HG03097 (cell line): ENCODE measurements at regions not wholly inside any gene's neighbourhood (a gene's known extent, or its start where the extent isn't known, plus 50 kb on each side); places are given as distances from the start of the nearest gene placed in this dataset.

ENCODE experiments used
- ATAC-seq: cut with Tn5 transposase; IDR thresholded peaks from one replicate; pipeline ENCODE4 v1.9.1; 2021; ENCODE audit not compliant: unreplicated experiment, low FRiP score

DNA sequence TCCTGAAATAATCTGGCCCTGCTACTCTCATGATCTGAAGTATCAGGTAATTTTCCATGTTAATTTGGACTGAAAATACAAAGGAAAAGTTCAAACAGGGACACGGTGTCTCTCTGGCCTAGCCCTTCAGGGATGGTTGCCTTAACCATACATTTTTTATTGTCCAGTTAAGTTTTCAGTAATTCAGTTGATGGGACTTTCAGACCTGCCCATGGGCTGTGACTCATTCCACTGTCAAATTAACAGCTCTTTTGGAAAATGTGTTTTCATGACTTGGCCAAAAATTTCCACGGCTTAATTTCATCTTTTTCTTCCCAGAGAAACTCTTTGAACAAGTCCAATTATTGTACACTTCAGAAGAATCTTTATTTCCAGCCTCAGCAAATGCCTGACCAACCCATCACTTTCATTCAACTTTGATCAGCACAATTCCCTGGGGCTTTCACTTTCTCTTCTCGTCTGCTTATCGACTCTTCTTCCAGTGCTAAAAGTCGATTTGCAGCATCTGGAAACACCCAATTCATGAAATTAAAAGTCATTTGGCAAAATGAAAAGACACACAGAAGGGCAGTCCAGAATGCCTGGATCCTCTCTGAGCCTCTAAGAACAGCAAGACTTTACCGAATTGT lies 293.9 kb downstream of the RAB28 start:
- ATAC-seq: no peak

DNA sequence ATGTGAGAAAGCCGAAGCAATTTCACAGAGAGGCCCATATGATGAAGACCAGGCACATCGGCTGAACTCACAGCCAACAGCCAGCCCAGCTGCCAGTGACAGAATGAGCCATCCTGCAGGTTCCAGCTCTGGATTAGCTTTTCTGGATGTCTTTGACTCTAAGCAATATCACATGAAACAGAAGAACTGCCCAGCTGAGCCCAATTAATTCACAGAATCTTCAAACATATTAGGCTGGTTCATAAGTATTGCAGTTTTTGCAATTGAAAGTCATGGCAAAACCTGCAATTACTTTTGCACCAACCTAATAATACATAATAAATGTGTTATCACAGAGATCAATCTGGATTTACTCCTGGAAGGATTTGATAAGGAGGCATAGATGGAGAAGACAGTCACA lies 299.9 kb downstream of the RAB28 start:
- ATAC-seq: no peak

DNA sequence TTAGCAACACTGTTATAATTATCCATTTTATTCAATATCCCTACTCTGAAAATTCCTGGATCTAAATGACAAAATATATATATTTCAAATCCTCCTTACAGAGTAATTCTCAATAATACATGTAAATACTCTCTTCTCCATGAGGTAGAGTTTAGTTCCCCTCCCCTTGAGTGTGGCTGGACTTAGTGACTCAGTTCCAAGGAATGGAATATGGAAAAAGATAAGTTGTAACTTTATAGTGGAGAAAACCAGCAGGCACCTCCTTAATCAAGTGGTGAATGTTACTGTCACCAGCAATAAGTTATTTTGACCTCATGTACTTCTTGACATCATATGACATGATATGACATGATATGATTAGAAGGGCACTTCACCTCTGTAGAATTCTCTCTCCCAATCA lies 302.0 kb downstream of the RAB28 start:
- ATAC-seq: no peak

DNA sequence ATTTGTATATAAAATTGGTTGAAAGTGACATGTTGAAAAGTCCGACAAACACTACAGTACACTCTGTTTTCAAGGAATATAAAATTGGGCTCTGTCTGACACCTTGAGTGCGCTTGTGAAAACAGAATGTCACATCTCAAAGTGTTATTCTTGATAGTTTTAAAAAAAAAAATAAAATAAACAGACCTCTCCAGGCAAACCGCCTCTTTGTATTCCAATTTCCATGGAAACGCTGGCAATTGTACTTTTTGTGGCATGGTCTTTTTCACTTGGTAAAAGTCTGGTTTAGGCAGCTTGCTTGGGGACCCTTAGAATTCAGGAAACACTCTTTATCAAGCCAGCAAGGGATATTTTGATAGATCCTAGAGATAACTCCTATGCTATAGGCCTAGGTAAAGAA lies 302.5 kb downstream of the RAB28 start:
- no peak for ATAC-seq

DNA sequence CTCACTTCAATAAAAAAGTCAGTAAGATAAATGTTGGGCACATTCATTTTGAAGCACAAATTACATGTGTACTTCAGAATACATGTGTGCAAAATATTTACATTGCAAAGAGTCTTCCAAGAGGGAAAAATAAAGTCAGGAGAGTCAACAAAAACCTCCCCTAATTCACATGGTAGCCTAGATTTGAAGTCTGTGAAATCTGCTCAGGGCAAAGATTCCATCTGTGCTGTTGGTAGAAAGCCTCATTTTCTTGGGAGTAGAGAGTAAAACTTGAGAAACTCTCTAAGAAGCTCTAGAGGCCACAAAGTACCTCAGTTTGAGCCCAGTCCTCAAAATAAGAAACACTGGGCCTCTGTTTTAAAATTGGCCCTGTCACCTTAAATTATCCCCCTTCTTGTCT lies 303.4 kb downstream of the RAB28 start:
- ATAC-seq: no peak

DNA sequence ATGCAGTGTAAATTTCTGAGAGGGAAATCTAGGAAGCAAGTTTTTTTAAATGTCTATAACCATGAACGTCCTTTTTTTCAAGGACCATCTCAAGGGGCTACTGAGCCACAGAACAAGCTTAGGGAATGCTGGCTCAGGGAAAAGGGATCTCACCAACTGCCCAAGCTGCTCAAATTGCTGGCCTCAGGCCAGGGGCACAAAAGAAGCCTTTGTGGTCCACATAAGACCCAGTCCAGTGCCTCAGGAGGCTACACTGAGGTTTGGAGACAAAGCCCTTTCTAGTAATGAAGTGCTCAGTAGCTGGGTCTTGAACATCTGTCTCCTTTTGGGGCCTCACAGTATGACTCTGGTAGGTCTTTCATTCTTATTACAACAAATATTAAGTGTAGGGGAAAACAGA lies 305.5 kb downstream of the RAB28 start:
- no peak for ATAC-seq

DNA sequence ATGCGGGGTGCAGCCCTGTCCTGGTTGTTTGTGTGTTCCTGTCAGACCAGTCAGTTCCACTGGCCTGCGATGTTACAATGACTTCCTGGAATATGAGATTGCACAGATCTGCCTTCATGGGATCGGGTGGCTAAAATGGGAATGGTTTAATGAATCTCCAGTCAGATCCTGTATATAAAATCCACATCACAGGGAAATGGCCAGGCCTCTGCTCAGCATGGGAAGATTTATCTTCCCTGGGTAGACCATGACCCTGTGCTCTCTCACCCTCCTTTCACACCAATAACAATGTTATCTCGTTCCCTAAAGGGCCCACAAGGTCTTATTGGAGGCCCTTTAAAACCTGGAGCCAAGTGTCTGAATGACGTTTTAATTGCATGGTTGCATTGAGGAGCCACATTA lies 307.4 kb downstream of the RAB28 start:
- ATAC-seq: no peak

DNA sequence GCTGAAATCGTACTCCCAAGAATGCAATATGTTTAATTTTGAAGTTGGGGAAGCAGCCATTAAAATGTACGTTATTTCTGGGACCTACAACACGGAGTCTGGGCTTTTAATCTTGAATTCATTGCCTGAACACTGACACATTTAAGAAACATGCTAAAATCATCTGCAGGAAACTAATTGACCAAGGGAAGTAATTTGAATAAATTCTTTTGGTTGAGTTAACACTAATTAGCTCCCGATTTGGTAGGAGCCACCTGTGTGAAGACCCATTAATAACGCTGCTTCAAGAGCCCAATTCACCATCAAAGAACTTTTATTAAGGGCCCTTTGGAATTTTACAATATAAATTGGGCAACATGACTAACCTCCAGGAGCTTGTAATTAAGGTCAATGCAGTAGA lies 309.2 kb downstream of the RAB28 start:
- ATAC-seq: no peak

DNA sequence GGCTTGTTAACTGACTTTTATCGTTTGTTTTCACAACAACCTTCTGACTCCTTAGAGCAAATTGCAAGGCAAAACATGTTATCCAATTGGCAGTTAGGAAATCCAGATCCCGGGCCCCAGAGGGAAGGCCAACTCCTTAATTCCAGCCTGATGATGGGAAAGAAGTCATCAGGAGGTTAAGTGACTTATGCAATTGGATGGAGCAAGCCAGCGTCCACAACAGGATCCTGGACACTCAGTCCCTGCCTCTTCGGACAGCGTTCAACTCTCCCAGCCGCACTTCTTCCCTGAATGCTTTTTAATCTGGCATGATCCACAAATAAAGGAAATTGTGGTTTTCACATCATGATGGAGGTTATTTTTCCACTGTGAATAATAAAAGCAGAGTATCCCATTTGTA lies 310.1 kb downstream of the RAB28 start:
- ATAC-seq: no peak

DNA sequence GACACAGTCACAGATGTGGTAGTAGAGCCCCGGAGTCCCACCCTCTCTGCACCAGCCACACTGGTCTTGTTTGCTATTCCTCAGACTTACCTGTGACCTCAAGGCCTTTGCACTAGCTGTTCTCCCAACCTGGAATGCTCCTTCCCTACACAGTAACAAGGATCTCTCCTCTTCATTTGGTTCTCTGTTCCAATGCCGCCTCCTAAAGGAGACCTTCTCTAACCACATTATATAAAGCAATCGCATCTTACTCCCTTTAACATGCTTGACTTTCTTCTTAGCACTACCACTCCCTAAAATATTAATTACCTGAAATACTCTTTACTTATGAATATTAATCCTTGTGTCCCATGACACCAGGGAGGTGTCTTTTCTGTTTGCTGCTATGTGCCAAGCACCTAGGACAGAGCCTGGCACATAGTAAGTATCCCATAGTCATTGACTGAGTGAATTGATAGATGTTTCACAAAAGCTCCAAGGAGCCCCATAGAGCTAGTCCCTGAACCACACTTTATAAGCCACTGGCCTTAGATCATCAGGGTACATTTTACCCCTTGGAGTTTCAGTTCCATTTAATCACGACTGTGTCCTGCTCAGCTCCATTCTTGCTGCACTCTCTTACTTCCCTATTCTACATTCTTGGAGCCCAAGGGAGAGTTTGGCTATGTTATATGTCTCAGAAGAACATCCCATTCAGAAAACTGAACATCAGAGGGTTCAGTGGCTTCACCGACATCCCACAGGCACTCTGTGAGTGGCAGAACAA lies 312.7 kb downstream of the RAB28 start:
- no peak for ATAC-seq

DNA sequence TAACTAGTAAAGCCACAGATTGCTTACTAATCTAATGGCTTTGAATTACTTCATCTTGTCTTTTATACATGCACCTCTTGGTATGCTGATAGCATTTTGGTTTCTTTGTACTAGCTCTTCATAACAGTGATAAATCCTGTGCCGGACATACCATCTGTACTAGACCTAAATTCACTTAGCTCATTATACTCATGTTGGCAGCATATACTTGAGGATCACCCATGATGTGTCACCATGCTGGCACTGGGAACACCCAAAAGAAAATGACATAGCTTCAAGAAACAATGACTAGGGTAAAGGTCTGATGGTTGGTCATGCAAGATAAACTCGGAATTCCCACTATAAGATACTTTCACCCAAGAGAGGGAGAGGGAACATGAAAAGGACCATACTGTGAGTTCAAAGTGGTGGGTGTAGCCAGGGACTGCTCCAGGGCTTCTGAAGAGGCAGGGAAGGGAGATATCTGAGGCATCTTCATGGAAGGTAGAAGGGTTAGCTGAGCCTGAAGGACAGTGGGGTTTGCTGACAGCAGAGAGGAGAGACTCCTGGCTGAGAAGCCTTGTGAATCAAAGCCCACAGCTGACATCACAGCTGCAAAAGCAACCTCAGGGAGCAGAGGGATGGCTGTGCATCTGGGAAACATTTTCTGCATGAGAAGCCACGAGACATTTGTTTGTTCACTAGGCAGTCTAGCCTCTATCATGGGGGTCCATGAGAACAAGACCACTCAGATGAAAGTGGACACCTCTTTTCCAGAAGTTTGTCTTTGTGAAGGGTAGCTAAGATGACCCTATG lies 314.2 kb downstream of the RAB28 start:
- ATAC-seq: no peak

DNA sequence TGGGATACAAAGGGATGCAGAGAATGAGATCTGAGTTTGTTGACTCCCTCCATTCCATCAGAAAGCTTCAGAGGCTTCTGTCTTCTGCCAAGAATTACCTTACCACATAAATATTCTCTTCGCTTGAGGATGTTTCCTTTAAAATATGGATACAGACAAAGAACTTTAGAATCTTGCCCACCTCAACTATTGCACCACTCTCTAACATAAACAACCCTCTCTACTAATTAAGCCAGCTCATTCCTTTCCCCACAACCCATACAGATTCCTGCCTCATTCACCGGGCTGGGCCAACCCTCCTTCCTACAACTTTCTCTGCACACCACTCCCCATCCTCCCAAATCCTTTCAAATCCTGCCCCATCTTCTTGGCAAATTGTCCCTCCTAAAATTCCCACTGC lies 315.8 kb downstream of the RAB28 start:
- no peak for ATAC-seq

DNA sequence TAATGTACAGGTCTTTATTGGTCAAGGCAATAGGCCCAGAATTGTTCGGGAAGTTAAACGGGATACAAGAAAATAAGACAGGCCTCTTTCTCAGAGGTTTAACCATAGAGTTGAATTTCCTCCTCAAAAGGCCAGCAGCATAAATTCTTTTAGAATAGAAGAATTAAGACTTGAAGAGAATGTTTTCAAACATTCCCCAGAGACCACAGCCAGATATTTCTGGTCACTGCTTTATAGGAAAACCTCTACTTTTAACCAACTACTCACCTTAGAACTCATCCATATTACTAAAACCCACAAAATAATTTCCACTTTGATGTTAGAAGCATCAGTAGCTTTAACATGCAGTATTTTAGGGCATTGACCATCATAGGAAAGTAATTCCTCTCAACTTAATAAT lies 317.9 kb downstream of the RAB28 start:
- no peak for ATAC-seq

DNA sequence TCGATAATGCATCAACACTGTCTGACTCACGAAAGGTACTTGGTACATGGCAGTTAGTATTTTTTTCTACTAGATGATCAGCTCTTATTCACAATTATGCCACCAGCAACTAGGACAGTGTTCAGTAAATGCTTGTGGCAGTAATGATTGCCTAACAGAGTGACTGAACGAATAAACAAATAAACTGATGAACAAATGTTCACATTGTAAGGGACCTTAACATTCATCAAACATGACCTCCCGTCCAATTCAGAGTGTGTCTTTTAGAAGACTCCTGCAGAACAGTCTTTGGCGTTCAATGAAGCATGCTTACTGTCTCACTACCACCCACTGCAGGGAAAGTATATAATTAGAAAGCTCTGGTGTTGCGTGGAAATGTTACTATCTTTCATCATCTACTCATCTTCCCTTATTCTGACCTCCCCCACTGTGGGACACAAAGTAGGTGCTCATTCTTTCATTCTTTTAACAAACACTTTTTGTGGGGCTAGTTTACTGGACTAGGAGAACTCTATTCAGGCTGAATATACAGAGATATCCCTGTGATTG lies 319.3 kb downstream of the RAB28 start:
- ATAC-seq: no peak

DNA sequence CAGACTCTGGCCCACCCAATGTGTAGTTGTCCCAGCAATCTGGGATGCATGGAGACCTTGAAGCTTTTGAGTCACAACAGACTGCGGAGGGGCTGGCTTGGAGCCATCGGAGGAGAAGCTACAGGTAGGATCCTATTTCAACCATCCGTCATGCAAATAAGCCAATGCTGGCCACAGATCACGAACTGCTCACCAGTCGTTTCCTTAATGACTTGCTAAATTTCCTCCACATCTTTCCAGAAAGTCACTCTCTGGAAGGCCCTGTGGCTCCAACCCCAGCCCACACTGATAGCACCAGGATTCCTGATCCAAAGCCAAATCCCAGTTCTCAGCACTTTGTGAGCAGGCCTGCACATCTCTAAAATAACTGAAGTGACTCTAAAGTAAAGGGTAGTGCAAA lies 321.3 kb downstream of the RAB28 start:
- no peak for ATAC-seq

DNA sequence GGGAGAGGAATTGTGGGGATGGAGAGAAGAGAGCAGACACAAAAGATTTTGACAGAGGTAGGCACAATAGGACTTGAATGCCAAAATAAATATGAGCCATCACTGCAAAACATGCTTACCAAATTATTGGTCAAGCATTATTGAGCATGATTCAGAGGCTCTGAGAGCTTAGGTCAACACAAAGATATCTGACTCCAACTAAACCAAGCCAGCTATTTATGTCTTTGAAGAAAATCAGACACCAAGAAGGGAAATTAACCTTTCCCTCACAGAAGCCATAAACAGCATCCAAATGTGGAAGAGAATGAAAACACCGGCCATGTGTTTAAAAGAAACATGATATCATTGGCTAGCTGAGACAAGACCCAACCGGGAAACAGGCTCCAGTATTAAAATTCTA lies 323.2 kb downstream of the RAB28 start:
- no peak for ATAC-seq

DNA sequence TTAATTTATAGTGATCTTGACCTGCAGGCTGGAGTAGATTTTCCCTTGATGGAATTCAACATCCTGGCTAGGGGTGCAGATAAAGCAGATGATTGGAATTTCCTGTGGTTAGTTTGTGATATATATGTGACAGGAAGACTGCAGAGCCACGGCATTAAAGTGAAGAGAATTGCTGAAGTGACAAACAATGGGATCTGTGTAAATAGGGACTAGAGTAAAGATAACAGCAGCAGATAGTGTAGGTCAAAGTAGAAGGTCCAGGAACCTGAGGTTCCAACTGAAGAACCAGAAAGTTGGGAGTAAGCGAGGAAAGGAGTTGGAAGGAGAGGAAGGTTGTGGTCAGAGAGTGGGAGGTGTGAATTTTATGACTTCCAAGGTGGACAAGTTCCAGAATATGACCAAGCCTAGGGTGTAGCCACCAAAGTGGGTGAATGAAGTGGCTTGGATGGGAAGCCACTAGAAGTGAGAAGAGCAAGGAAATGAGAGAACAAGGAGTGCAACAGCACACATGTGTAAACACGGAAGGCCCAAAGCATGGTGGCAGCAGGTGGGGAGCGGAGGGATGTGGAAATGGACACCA lies 325.0 kb downstream of the RAB28 start:
- ATAC-seq: no peak

DNA sequence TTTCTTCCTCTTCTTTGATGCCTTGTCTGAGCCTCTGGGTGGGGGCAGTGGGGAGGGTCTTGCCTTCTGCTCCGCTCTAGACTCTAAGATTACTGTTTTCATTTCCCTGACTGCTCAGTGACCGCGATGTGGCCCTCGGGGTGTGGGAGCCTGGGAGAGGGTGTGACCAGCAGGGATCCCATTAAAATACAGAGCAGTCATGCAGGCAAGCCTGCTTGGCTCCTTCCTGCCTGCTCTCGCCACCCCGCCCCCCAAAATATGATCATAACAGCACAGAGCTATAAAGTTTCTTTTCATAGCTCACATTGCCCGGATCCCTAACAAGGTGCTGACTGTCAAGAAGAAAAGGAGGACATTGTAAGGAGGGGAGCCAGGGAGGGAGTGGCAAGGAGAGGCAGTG lies 332.9 kb downstream of the RAB28 start:
- ATAC-seq: no peak

DNA sequence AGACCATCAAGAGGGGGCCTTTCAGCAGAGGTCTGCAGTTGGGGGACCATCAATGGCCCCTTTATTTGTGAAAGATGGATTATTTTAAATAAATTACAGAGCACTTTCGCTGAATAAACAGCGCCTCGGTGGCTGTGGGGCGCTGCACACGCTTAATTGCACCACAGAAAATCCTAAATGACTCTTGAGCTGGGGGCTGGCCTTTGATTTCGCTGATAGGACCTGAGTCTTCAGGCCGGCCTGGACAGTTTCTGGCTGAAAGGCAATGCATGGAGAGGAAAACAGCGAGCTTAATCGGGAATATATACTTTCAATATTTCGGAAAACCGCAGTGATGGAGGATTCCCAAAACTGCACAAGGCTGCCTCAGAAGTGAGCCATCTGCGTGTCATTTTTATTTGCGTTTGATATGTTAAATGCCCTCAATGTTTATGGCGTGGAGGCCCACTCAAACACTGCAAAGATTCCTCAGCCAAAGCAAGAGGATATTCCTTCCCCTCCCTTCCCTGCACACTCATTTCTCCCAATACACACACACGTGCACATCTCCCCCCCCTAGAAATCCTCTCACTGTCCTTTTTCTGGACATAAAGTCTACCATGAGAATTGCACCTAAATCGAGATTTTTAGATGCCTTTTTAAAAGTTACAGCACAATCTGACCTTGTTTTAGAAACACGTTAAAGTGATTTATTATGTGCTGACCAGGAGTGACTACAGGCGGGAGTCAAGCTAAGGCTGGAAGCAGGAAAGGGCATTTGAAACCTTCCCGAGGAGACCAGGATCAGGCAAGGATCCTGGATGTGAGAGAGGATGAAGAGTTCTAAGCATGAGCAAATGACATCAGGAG lies 340.7 kb downstream of the RAB28 start:
- no peak for ATAC-seq

DNA sequence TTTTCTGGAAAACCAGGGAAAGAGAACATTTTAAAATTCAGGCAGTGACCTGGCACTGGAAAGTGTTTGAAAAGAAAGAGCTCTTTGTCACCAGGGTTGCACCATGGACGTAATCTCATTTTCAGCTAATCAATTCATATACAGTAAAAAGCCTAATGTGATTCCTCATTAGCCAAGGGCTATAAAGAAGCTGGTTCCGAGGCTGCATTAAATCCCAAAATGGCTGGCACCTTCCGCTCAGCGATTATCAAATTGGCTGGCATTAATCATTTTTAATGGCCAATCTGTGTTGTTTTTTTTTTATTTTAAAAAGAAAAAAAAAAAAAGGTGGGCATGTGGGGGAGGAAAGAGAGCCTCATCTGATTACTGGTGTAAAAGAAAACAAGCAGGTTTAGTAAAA lies 341.4 kb downstream of the RAB28 start:
- ATAC-seq: no peak
